Neutrophil (primary cell): ENCODE measurements at regions not wholly inside any gene's neighbourhood (a gene's known extent, or its start where the extent isn't known, plus 50 kb on each side); places are given as distances from the start of the nearest gene placed in this dataset.

Source experiments
- H3K27ac ChIP-seq: fragments of 200-600 bp; sonication (generic); 2 replicates; pipeline ENCODE4 v1.5.1; 2016; ENCODE audit warnings: mild to moderate bottlenecking, moderate library complexity
- H3K27me3 ChIP-seq: fragments of 200-600 bp; sonication (generic); 2 replicates; pipeline ENCODE4 v1.6.0; 2016; ENCODE audit warnings: mild to moderate bottlenecking
- H3K36me3 ChIP-seq: fragments of 200-600 bp; sonication (generic); 2 replicates; pipeline ENCODE4 v1.5.1; 2017
- H3K4me1 ChIP-seq, 2 experiments: fragments of 200-600 bp in 1 of 2; sonication (generic) in 1 of 2; 1 replicate in 1 of 2; 2 replicates in 1 of 2; pipeline versions ENCODE4 v1.5.1 to v1.6.1; 2013 to 2016; ENCODE audit warnings: low read depth in 1 of 2, low read length in 1 of 2, mild to moderate bottlenecking in 1 of 2, moderate library complexity in 1 of 2; ENCODE audit not compliant: control insufficient read depth in 1 of 2, insufficient read depth in 1 of 2
- H3K4me3 ChIP-seq, 2 experiments: fragments of 200-600 bp in 1 of 2; sonication (generic) in 1 of 2; 1 replicate in 1 of 2; 2 replicates in 1 of 2; pipeline ENCODE4 v1.5.1; 2013 to 2016; ENCODE audit warnings: low read depth in 1 of 2, low read length in 1 of 2, mild to moderate bottlenecking in 1 of 2, moderate library complexity in 1 of 2
- H3K9me3 ChIP-seq: fragments of 200-600 bp; sonication (generic); 2 replicates; pipeline ENCODE4 v1.5.1; 2016
- CTCF ChIP-seq: fragments of 200-600 bp; sonication (generic); IDR thresholded peaks from 2 replicates; pipeline ENCODE4 v1.5.1; 2016; ENCODE audit warnings: antibody characterized with exemption

- H3K27ac ChIP-seq: no peak overlapping the region
- no peaks in the 10 kb centered on the region for H3K36me3 ChIP-seq
- TF ChIP-seq CTCF: no peak
- no peaks in the 10 kb centered on the region for H3K4me1 ChIP-seq
- no peaks in the 10 kb centered on the region for H3K27me3 ChIP-seq
- H3K9me3 ChIP-seq: no peaks in the 10 kb centered on the region
- no peak overlapping the region for H3K4me3 ChIP-seq
Observed at GRCh38 chr16:59124056-59124455, 389.9 kb upstream of the GOT2 start.

- no peaks in the 10 kb centered on the region for H3K36me3 ChIP-seq
- H3K27me3 ChIP-seq: no peaks in the 10 kb centered on the region
- H3K27ac ChIP-seq: no peak overlapping the region
- H3K4me1 ChIP-seq: no peaks in the 10 kb centered on the region
- no peak for TF ChIP-seq CTCF
- no peaks in the 10 kb centered on the region for H3K9me3 ChIP-seq
- no peak overlapping the region for H3K4me3 ChIP-seq
Observed at GRCh38 chr16:59123479-59123878, 389.4 kb upstream of the GOT2 start.

DNA sequence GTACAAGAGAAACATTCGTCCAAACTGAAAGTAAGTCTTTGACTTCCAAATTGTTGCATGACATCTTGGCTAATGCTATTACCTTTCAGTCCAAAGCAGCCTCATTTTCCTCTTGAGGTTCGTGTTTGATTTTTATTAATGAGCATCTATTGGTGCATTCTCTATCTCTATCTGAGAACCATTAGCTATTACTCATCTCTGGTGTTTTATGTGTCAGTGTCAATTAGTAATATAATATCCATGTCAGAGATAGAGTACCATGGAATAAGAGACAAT, 388.1 kb upstream of the GOT2 start:
- no peak overlapping the region for H3K27ac ChIP-seq
- H3K4me3 ChIP-seq: no peak overlapping the region
- no peaks in the 10 kb centered on the region for H3K9me3 ChIP-seq
- no peaks in the 10 kb centered on the region for H3K27me3 ChIP-seq
- no peaks in the 10 kb centered on the region for H3K36me3 ChIP-seq
- no peak for TF ChIP-seq CTCF
- no peaks in the 10 kb centered on the region for H3K4me1 ChIP-seq

DNA sequence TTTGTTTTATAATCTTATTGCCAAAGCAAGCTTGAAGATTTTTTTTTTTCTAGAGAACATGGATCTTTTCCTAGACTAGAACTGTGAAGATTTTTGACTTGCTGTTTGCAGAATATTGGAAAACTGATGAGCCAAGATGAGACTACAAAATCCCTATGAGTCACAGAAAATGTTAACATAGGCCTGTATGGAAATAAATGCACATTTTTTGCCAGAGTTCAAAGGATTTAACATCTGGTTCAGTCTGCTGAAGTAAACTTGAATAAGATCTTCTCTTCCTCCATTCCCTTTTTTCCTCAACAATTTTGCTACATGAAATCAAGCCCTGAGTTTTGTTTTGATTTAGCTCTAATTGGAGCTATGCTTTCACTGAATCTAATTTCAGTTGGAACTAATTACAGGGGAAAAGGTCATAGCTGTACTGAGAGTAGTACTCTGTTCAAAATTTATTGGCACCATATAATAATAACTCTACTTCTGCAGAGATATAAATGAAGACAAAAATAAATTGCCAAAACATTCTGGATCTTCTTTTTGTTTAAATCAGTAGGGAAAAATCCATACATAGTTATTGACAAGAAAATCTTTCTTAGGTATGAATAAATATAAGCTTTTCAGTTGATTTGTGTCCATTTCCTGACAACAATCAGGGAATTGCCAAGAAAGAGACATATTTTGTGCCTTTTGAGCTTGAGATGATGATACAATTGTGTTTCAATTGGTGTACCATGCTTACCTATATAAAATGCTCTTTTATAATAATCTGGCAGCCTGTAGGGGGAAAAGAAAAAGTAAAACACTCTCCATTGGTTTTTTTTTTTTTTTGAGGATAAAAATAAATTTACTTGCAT, 387.5 kb upstream of the GOT2 start:
- no peak for TF ChIP-seq CTCF
- no peak overlapping the region for H3K27ac ChIP-seq
- H3K9me3 ChIP-seq: no peaks in the 10 kb centered on the region
- no peaks in the 10 kb centered on the region for H3K36me3 ChIP-seq
- H3K27me3 ChIP-seq: no peaks in the 10 kb centered on the region
- no peaks in the 10 kb centered on the region for H3K4me1 ChIP-seq
- no peak overlapping the region for H3K4me3 ChIP-seq

DNA sequence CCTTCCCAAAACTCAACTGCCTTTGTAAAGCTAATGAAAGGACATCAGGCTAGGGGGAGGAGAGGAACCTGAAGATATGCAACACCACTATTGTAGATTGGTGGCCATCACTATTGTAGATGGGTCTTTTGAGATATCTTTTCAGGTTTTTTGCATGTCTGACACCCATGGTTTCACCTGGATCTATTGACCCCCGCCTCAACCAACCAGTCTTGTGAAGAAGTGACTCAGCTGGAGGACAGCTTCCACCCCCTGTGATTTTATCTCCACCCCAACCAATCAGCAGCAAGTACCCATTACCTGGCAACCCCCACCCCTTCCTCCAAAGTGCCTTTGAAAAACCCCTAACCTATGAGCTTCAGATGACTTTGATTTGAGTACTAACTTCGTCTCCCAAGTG, 382.6 kb upstream of the GOT2 start:
- no peaks in the 10 kb centered on the region for H3K36me3 ChIP-seq
- no peak overlapping the region for H3K27ac ChIP-seq
- no peak for TF ChIP-seq CTCF
- no peak overlapping the region for H3K4me3 ChIP-seq
- H3K9me3 ChIP-seq: no peaks in the 10 kb centered on the region
- H3K4me1 ChIP-seq: no peaks in the 10 kb centered on the region
- no peaks in the 10 kb centered on the region for H3K27me3 ChIP-seq

DNA sequence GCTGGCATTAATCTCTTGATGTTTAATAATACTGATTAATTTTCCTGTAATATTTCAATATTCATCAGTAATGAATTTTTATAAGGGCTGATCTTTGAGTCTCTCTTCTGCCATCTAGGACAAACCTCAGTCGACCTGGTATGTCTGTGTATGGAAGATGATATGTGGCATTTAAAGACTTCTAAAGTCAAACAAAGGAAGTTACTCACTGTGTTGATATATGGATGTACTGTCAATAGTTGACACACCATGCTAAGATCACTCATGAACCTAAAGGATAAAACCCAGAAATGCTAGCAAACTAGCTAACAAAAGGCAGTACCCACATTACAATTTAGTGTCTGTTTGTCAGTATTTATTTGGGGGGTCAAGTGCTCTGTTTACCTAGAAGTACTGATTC, 380.7 kb upstream of the GOT2 start:
- TF ChIP-seq CTCF: no peak
- Histone ChIP-seq H3K27me3 (no peaks in the 10 kb centered on the region), H3K9me3 (no peaks in the 10 kb centered on the region), H3K4me1 (no peaks in the 10 kb centered on the region), H3K27ac (no peak overlapping the region), H3K36me3 (no peaks in the 10 kb centered on the region), H3K4me3 (no peak overlapping the region)
